DOHH2 (cell line): ENCODE measurements at regions not wholly inside any gene's neighbourhood (a gene's known extent, or its start where the extent isn't known, plus 50 kb on each side); places are given as distances from the start of the nearest gene placed in this dataset.

Experiments
- H3F3A ChIP-seq: fragments of 200-600 bp; sonication (generic), shearing (Covaris generic); 2 replicates; pipeline ENCODE4 v1.6.0; 2016; ENCODE audit warnings: antibody characterized with exemption, mild to moderate bottlenecking; ENCODE audit not compliant: control insufficient read depth, insufficient read depth
- H3K27ac ChIP-seq: fragments of 200-600 bp; sonication (generic); 2 replicates; pipeline ENCODE4 v1.5.1; 2014; ENCODE audit warnings: low read depth, mild to moderate bottlenecking, low read length, moderate library complexity
- H3K27me3 ChIP-seq: fragments of 200-600 bp; sonication (generic); 2 replicates; pipeline ENCODE4 v1.6.1; 2014; ENCODE audit warnings: mild to moderate bottlenecking, low read length, mixed read lengths; ENCODE audit not compliant: control insufficient read depth
- H3K36me3 ChIP-seq: fragments of 200-600 bp; sonication (generic); 2 replicates; pipeline ENCODE4 v1.6.1; 2014; ENCODE audit warnings: mild to moderate bottlenecking, low read length, moderate library complexity, mixed read lengths; ENCODE audit not compliant: control insufficient read depth
- H3K4me1 ChIP-seq: fragments of 200-600 bp; sonication (generic); 2 replicates; pipeline ENCODE4 v1.6.1; 2014; ENCODE audit warnings: mild to moderate bottlenecking, low read length, mixed read lengths; ENCODE audit not compliant: control insufficient read depth
- H3K4me2 ChIP-seq: fragments of 200-600 bp; sonication (generic); 2 replicates; pipeline ENCODE4 v1.6.0; 2014; ENCODE audit warnings: mild to moderate bottlenecking, low read length, moderate library complexity
- H3K4me3 ChIP-seq: fragments of 200-600 bp; sonication (generic); 2 replicates; pipeline ENCODE4 v1.5.1; 2014; ENCODE audit warnings: mild to moderate bottlenecking, low read length, mixed read lengths
- H3K79me2 ChIP-seq: fragments of 200-600 bp; sonication (generic); 2 replicates; pipeline ENCODE4 v1.6.1; 2014; ENCODE audit warnings: mild to moderate bottlenecking, low read length, mixed read lengths; ENCODE audit not compliant: control insufficient read depth
- H3K9me2 ChIP-seq: fragments of 200-600 bp; sonication (generic); replicated peaks from 2 replicates; pipeline ENCODE4 v1.6.1; 2014; ENCODE audit warnings: mild to moderate bottlenecking, low read length, mixed read lengths; ENCODE audit not compliant: control insufficient read depth
- H3K9me3 ChIP-seq: fragments of 200-600 bp; sonication (generic); 2 replicates; pipeline ENCODE4 v1.6.1; 2014; ENCODE audit warnings: antibody characterized with exemption, low read length, mixed read lengths; ENCODE audit not compliant: control insufficient read depth, insufficient read depth
- H4K20me1 ChIP-seq: fragments of 200-600 bp; sonication (generic); 2 replicates; pipeline ENCODE4 v1.6.0; 2014; ENCODE audit warnings: low read depth, mild to moderate bottlenecking, antibody characterized with exemption, low read length, moderate library complexity; ENCODE audit not compliant: control insufficient read depth, insufficient read depth
- EZH2phosphoT487 ChIP-seq: fragments of 200-600 bp; sonication (generic); IDR thresholded peaks from 2 replicates; pipeline ENCODE4 v1.6.1; 2017; ENCODE audit warnings: borderline replicate concordance, mild to moderate bottlenecking, antibody characterized with exemption, low read length, moderate library complexity, mixed read lengths
- TF ChIP-seq, protein P1 (sequence below): fragments of 200-600 bp; sonication (generic); IDR thresholded peaks from one replicate; pipeline ENCODE4 v1.5.1; 2014; ENCODE audit warnings: antibody characterized with exemption, mild to moderate bottlenecking, low read depth, low read length; ENCODE audit not compliant: poor library complexity, severe bottlenecking

DNA sequence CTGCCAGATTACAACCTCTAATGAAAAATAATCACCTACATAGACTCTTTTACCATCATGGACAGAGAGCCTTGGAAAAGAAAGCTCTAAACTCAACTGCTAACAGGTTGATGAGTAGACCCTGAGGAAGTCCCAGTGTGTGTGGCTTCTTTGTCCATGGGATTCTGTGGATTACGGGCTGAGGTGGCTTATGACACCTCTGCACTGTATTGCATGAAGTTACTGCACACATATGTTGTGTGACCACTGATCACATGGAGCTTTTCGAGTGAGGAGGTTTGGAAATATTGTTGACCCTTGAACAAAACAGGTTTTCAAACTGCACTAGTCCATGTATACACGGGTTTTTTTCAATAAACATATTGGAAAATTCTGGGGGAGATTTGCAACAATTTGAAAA, 124.4 kb downstream of the RIN2 start:
- Histone ChIP-seq H4K20me1 (no peaks in the 10 kb centered on the region), H3K4me3 (no peak overlapping the region), H3F3A (no peaks in the 10 kb centered on the region), H3K27ac (no peak overlapping the region), H3K4me2 (no peak overlapping the region), H3K27me3 (no peaks in the 10 kb centered on the region), H3K4me1 (no peaks in the 10 kb centered on the region), H3K79me2 (no peaks in the 10 kb centered on the region), H3K36me3 (no peaks in the 10 kb centered on the region), H3K9me2 (no peaks in the 10 kb centered on the region), H3K9me3 (no peaks in the 10 kb centered on the region)
- no peak for TF ChIP-seq EZH2phosphoT487
- TF ChIP-seq, protein P1, sequence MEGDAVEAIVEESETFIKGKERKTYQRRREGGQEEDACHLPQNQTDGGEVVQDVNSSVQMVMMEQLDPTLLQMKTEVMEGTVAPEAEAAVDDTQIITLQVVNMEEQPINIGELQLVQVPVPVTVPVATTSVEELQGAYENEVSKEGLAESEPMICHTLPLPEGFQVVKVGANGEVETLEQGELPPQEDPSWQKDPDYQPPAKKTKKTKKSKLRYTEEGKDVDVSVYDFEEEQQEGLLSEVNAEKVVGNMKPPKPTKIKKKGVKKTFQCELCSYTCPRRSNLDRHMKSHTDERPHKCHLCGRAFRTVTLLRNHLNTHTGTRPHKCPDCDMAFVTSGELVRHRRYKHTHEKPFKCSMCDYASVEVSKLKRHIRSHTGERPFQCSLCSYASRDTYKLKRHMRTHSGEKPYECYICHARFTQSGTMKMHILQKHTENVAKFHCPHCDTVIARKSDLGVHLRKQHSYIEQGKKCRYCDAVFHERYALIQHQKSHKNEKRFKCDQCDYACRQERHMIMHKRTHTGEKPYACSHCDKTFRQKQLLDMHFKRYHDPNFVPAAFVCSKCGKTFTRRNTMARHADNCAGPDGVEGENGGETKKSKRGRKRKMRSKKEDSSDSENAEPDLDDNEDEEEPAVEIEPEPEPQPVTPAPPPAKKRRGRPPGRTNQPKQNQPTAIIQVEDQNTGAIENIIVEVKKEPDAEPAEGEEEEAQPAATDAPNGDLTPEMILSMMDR: no peak

DNA sequence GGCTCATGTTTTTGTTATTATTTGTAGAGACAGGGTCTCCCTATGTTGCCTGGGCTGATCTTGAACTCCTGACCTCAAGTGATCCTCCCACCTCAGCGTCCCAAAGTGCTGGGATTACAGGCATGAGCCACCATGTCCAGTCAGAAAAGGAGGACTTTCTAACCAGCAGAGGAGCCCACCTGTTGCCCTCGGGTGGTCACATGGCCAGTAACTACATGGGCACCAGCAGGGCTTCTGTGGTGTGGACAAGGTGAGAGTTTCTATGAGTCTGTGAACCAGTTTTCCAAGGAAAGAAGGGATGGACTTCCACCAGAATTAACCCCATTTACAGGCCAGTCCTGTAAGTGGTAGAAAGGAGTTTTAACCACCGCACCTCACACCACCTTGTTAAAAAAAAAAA, 125.4 kb downstream of the RIN2 start:
- Histone ChIP-seq H3K4me2 (no peak overlapping the region), H3K4me3 (no peak overlapping the region), H3K27me3 (no peaks in the 10 kb centered on the region), H3K9me2 (no peaks in the 10 kb centered on the region), H4K20me1 (no peaks in the 10 kb centered on the region), H3K27ac (no peak overlapping the region), H3F3A (no peaks in the 10 kb centered on the region), H3K36me3 (no peaks in the 10 kb centered on the region), H3K79me2 (no peaks in the 10 kb centered on the region), H3K4me1 (no peaks in the 10 kb centered on the region), H3K9me3 (no peaks in the 10 kb centered on the region)
- TF ChIP-seq, protein P1: no peak
- no peak for TF ChIP-seq EZH2phosphoT487

DNA sequence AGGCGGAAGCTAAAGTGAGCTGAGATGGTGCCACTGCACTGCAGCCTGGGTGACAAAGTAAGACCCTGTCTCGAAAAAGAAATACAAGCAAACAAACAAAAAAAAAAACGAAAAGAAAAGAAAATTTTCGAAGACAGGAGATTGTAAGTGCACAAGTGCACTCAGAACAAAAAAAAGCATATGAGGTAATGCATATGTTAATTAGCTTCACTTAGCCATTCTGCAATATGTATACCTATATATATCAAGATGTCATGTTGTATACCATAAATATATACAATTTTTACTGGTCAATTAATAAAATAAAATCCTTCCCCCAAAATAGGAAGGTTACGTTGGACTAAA, 127.5 kb downstream of the RIN2 start:
- H3F3A ChIP-seq: no peaks in the 10 kb centered on the region

DNA sequence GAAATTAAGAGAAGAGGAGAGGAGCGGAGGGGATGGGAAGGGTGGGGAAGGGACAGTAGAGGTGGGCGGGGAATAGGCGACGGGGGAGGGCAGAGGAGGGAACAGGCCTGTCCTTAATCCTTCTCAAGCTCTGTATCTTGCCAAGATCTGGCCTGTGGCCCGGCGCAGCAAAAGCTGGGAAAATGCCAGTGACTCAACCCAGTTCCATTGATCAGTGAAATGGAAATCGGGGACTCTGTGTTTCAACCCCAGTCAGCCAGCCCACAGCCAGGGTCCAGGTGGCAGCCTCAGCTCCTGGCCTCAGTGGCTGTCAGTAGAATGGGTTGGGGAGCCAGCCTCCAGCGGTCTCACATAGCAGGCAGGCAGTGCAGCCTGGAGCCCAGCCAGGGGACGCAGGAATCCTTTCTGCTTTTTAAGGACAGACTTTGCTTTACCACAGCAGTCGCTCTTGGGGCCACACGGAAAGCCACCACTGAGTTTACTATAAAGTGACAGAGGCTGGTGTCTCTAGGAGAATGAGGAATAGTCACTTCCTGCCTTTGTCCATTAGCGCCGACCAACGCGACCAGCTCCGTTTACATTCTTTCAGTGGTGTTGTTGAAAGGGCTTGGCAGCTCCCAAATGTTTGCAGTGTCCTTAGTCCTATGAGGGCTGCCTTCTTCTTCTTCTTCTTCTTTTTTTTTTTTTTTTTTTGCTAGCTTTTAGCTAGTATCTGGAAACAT, 128.0 kb downstream of the RIN2 start:
- no peak overlapping the region for H3K4me2 ChIP-seq
- H3K9me3 ChIP-seq: no peaks in the 10 kb centered on the region
- no peak overlapping the region for H3K4me3 ChIP-seq
- TF ChIP-seq EZH2phosphoT487: no peak
- TF ChIP-seq, protein P1: no peak
- H4K20me1 ChIP-seq: no peaks in the 10 kb centered on the region
- no peak overlapping the region for H3K27ac ChIP-seq
- H3K9me2 ChIP-seq: no peaks in the 10 kb centered on the region
- no peaks in the 10 kb centered on the region for H3K36me3 ChIP-seq
- no peaks in the 10 kb centered on the region for H3K27me3 ChIP-seq
- no peaks in the 10 kb centered on the region for H3K4me1 ChIP-seq
- no peaks in the 10 kb centered on the region for H3F3A ChIP-seq
- no peaks in the 10 kb centered on the region for H3K79me2 ChIP-seq

More for the DNA sequence above, 127.5 kb downstream of the RIN2 start:
- Histone ChIP-seq H3K9me3 (no peaks in the 10 kb centered on the region), H3K4me2 (no peak overlapping the region), H4K20me1 (no peaks in the 10 kb centered on the region), H3K27me3 (no peaks in the 10 kb centered on the region), H3K27ac (no peak overlapping the region), H3K36me3 (no peaks in the 10 kb centered on the region), H3K4me1 (no peaks in the 10 kb centered on the region), H3K79me2 (no peaks in the 10 kb centered on the region), H3K9me2 (no peaks in the 10 kb centered on the region), H3K4me3 (no peak overlapping the region)
- TF ChIP-seq EZH2phosphoT487: no peak
